Anterior cingulate cortex (tissue), 58 donors: ENCODE measurements at regions not wholly inside any gene's neighbourhood (a gene's known extent, or its start where the extent isn't known, plus 50 kb on each side); places are given as distances from the start of the nearest gene placed in this dataset.
A peak's percentile ranks its signal among the peaks of the same experiment; 100 is the strongest.

Experiments
- DNase-seq, 58 donors: peaks; one replicate each; lab custom pipeline; 2025; lab: John Stamatoyannopoulos, UW

DNA sequence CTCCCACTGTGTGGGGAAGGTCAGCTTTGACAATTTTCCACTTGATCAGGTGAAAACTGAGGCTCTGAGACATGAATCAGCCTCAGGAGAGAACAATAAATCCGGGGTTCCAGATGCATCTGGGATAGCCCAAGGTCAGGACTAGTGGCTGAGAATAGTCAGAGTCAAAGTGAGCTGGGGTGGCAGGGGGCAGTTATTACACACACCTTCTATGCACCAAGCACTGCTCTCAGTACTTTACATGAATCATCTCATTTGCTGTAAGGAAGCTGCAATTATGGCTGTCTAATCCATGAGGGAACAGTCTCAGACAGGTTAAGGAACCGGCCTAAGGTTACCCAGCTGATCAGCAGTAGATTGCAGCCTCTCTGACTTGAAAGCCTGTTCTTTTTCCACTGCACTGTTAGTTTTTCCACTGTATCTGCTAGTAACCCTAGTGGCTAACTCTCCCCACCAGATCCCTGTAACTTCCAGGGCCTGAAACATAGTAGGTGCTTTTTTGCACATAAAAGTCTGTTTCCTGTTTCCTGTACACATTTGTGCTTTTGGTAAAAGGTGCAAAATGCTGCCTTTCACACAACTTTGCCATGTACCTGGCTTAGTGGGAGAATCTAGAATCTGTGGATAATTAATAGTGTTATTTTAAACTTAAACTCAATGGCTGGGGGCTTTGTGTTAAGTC is 125.9 kb downstream of the EMX2 start:
- no peak for DNase-seq

DNA sequence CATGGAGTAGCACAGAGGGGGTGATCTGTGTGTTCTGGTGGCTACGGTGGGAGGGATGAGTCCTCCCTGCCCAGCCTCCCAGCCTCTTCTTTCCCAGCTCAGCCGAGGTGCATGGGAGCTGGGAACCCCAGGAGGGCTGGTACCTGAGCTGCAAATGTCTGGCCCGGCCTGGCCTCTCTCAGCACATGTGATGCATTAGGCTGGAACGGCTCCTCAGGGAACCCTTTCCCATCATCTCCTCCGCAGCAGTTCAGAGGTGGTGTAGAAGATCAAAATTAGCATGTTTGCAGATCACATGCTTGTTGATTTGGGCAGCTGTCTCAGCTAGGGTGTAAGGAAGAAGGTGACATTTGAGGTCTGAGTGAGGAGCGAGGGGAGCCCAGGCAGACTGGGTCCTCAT is 126.6 kb downstream of the EMX2 start:
- DNase-seq: no peak

GRCh38 chr10:117670116-117670904 is 127.8 kb downstream of the EMX2 start:
- no peak for DNase-seq

DNA sequence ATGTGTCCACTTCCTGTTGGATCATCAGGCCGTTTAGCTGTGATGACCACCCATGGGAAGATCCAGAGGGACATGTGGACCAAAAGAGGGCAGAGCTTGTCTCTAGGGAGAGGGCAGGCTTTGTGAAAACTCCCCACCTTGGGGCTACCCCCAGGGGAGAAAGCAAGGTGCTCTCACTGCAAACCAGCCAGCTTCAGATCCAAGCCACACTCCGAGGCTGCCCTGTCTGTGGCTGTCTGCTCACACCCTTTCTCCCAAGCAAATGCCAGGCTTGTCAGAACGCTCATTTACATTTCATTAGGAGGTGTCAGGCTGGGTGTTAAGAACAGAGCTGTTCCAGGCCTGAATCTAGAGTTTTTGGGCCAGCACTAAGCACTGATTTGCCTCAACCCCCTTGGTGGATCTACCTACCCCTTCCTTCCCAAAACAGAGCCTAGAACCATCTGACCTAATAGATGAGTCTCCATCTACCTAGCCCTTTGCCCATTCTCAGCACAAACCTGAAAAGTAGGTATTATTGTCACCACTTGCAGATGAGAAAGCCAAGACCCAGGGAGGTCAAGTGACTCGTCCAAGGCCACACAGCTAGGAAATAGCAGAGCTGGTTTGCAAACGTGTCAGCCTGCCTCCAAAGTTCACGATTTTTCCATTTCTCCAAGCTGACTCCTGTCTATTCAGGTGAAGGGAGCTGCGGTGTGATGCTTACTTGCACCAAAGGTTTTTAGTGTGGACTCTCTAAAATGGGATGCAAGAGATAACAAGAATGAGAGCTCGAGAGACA is 130.9 kb downstream of the EMX2 start:
- no peak for DNase-seq

- no peak for DNase-seq
These were observed 131.7 kb downstream of the EMX2 start for GRCh38 chr10:117674201-117674600.

GRCh38 chr10:117674646-117675045 is 132.1 kb downstream of the EMX2 start:
- DNase-seq: no peak

DNA sequence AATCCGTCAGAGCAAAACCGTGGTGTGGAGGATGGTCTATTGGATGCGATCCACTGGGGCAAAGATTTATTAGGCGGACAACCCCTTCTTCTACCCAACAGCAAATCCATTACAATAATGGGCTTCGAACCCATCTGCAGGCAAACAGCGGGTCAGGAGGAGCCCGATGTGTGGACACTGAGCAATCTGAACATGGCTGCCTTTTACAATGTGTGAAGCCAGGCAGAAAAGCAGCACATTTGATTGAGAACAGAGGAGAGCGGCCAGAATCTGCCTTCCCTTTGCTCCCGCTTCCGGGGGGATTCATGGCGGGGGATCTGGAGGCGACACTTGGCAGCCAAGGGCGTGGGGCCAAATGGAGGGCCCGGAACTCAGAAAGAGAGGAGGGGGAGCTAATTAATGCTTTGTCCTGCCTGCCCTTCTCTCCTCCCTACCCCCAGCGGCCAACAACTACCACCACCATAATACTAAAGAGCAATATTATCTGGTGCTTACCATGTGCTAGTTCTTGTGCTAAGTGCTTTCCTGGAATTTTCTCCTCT is 133.0 kb downstream of the EMX2 start:
- no peak for DNase-seq

DNA sequence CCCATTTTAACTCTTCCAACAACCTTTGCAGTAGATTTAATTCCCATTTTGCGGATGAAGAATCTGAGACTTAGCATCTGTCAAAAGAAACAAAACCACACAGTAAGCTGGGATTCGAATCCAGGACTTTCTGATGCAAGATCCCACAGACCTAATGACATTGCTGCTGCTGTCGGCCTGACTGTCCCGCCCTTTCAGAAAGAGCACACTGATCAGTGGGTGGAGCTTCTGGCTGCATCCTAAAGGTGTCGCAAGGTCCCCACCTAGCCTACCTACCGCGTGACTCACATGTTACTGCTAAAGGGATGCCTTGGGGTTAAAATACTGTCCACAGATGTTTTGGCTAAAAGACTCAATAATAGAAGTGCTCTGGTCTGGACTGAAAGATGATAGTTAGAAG is 134.7 kb downstream of the EMX2 start:
- no peak for DNase-seq

- no peak for DNase-seq
These were observed 135.4 kb downstream of the EMX2 start for GRCh38 chr10:117677890-117678500.

DNA sequence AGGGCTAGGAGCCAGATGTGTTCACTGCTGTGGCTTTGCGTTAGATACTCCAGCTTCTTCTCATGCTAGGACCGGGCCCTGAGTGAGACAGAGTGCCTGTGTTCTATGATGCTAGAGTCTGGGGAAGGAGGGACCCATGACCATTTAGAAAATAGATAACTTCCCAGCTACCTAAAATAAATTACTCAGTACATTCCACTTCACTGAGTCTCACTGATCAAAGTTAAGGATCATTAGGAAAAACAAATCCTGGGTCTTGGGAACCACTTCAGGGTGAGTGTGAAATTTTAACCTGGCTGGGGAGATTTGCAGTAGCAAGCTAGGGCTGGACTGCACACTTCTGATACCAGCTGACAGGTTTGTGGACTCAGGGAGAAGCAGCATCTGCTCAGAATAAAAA is 138.1 kb downstream of the EMX2 start:
- no peak for DNase-seq

DNA sequence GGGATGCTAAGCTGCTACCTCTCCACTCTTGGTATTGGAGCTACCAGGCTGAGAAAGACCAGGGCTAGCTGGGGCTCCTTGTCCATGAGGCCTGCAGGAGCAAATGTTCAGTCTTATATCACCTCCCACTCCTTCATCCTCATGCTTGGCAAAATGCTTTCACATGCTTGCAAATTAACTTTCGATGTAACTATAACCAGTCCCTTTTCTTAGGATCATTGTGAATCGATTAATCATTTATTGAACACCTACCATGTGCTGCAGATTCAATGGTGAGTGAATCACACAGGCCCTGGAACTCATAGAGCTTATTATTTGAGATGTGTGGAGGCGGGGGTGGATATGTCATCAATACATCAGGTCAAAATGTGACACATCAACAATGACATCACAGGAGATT is 138.6 kb downstream of the EMX2 start:
- DNase-seq: no peak

DNA sequence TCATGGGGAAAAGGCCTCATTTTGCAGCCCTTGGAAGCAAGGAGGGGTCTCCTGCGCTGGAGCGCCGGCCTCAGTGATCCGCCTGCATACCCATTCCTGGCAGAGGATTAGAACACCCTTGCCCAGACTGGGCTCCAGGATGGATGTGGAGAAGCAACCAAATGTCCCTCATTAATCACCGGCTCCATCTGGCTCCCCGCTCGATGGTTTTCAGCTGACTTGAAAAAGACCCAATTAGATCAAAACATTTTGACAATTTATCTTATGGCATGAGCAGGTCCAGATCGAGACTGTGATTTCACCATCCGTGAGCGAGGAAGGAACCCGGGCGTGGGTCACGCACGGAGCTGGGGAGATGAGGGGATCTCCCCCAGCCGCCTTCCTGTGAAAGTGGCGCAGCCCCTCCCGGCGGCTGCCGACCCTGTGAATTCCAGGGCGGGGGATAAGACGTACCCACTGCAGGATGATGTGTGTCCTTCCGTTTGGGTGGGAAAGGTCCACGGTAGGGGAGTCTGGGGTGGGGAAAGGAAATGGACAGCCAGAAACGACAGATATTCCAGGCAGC is 141.6 kb downstream of the EMX2 start:
- no peak for DNase-seq

GRCh38 chr10:117684672-117685211 is 142.2 kb downstream of the EMX2 start:
- peak in 10 of 58 donors; percentile 3 to 27 (median 8) for DNase-seq

DNA sequence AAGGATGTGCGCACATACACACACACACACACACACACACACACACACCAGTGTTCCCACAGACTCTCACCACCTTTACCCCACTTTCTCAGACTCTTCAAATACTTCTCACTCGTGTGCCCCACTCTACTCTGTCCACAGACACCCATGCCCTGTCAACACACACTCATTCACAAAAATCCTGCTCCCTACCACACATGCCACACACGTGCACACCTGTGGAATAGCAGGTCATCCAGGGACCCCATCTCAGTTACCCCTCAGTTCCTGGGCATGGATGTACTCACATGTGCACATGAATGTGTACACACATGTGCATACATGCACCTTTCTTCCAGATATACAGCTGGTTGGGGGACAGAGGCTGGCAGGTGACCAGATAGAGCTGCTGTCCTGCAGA is 142.9 kb downstream of the EMX2 start:
- DNase-seq: no peak

DNA sequence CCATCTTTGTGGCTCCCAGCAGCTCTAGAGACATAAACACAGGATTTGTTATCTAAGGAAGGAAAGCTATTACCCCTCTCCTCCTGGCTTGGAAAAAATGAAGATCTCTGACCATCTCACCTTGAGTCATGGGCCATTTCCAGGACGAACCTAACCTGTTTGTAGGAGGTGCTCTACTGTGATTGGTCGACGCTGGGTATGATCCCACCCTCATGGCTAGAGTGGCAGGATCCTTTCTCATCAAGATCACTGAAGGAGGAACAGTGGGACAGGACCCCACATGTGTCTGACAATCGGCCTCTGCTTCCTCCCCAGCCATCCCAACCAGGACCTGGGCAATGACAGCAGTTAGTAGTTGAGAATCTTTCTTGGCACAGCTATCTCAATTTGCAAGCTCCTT is 144.1 kb downstream of the EMX2 start:
- no peak for DNase-seq

DNA sequence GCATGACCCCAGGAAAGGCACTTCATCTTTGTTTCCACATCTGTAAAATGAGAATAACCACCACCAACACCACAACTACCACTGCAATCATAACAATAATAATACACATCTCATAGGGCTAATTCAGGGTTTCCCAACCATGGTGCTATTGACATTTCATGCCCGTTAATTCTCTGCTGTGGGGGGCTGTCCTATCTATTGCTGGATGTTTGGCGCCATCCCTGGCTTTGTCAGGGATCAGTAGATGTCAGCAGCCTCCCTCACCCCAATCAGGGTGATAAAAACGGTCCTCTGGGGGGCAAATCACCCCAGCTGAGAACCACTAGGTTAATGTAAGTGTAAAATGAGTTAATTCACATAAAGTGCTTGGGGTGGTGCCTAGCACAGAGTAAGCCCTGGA is 145.8 kb downstream of the EMX2 start:
- DNase-seq: no peak

DNA sequence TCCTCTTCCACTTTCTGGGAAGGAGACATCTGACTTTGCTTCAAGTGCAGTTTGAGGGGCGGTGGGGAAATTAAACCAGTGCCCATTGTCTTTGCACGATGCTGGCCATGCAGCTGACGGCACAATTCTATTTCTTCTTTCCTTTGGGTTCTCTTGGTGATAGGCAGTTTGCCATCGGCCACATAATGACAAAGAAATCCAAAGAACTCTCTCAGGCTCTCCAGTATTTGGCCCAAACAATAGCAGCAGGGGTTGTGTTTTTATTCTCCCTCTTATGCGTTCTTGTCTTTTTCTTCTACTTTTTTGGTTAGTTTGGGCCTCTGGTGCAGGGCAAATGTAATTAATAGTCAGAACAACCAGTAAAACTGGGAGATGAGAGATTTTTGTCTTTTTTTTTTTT is 147.0 kb downstream of the EMX2 start:
- DNase-seq: no peak

GRCh38 chr10:117690359-117690758 is 147.8 kb downstream of the EMX2 start:
- no peak for DNase-seq

- no peak for DNase-seq
These were observed 151.6 kb downstream of the EMX2 start for GRCh38 chr10:117694190-117694589.

GRCh38 chr10:117697402-117697801 is 154.9 kb downstream of the EMX2 start:
- DNase-seq: no peak
